Activated CD8-positive, alpha-beta T cell treated with anti-CD3 and anti-CD28 coated beads, Interleukin-2, amount 10 ng/mL, durations not matched to agents 7 days and 5 days (primary cell): ENCODE measurements at regions not wholly inside any gene's neighbourhood (a gene's known extent, or its start where the extent isn't known, plus 50 kb on each side); places are given as distances from the start of the nearest gene placed in this dataset.

Experiments used
- ATAC-seq: fragments of 150-1000 bp; cut with Tn5 transposase; one replicate; pipeline ENCODE4 v1.10.0; 2021; ENCODE audit warnings: moderate library complexity
- CTCF ChIA-PET: fragments of 350-600 bp; sonication (Branson Sonifier 250); formaldehyde crosslinking; loops from one replicate; lab custom pipeline; 2021; ENCODE audit warnings: antibody characterized with exemption; lab: Charles Lee
- POLR2A ChIA-PET: fragments of 350-600 bp; sonication (Branson Sonifier 250); formaldehyde crosslinking; loops from one replicate; lab custom pipeline; 2021; ENCODE audit warnings: antibody characterized with exemption; lab: Charles Lee
- DNase-seq: peaks from one replicate; pipeline ENCODE4 v3.0.0-alpha.2; 2020
- H3K27ac Mint-ChIP-seq: one replicate; pipeline ENCODE4 v1.8.0; 2021; ENCODE audit warnings: mild to moderate bottlenecking, mixed read lengths
- H3K27me3 Mint-ChIP-seq: one replicate; pipeline ENCODE4 v1.8.0; 2021; ENCODE audit warnings: low read depth, mixed read lengths
- H3K36me3 Mint-ChIP-seq: one replicate; pipeline ENCODE4 v1.8.0; 2021; ENCODE audit warnings: low read depth, mixed read lengths
- H3K4me1 Mint-ChIP-seq: one replicate; pipeline ENCODE4 v1.8.0; 2021; ENCODE audit warnings: low read depth, mixed read lengths
- H3K4me3 Mint-ChIP-seq: one replicate; pipeline ENCODE4 v1.8.0; 2021; ENCODE audit warnings: mild to moderate bottlenecking, mixed read lengths
- H3K9me3 Mint-ChIP-seq: one replicate; pipeline ENCODE4 v1.8.0; 2022; ENCODE audit warnings: mixed read lengths; ENCODE audit not compliant: insufficient read depth

GRCh38 chr13:56009418-56009817 is 1131.3 kb upstream of the PRR20A start:
- no peaks in the 10 kb centered on the region for H3K4me1 Mint-ChIP-seq
- POLR2A ChIA-PET = no interaction called here
- peaks cover 3% of the 10 kb centered on the region for H3K9me3 Mint-ChIP-seq
- DNase-seq (no peak), ATAC-seq (no peak)
- no peaks in the 10 kb centered on the region for H3K27me3 Mint-ChIP-seq
- H3K36me3 Mint-ChIP-seq = no peaks in the 10 kb centered on the region
- CTCF ChIA-PET = no interaction called here
- H3K27ac Mint-ChIP-seq = no peak overlapping the region
- H3K4me3 Mint-ChIP-seq = no peak overlapping the region

- no peaks in the 10 kb centered on the region for H3K4me1 Mint-ChIP-seq
- no peak overlapping the region for H3K27ac Mint-ChIP-seq
- H3K4me3 Mint-ChIP-seq = no peak overlapping the region
- no peaks in the 10 kb centered on the region for H3K36me3 Mint-ChIP-seq
- H3K9me3 Mint-ChIP-seq = peaks cover 14% of the 10 kb centered on the region
- H3K27me3 Mint-ChIP-seq = no peaks in the 10 kb centered on the region
- CTCF ChIA-PET = no interaction called here
- POLR2A ChIA-PET = no interaction called here
- DNase-seq (no peak), ATAC-seq (no peak)
Measured at GRCh38 chr13:56012644-56013043, 1128.1 kb upstream of the PRR20A start.

GRCh38 chr13:56015919-56016318 is 1124.8 kb upstream of the PRR20A start:
- DNase-seq (no peak), ATAC-seq (no peak)
- Mint-ChIP-seq H3K36me3 (no peaks in the 10 kb centered on the region), H3K4me3 (no peak overlapping the region), H3K9me3 (peaks cover 24% of the 10 kb centered on the region), H3K27me3 (no peaks in the 10 kb centered on the region), H3K27ac (no peak overlapping the region), H3K4me1 (no peaks in the 10 kb centered on the region)
- CTCF ChIA-PET = no interaction called here
- POLR2A ChIA-PET = no interaction called here

GRCh38 chr13:56019606-56020005 is 1121.1 kb upstream of the PRR20A start:
- DNase-seq = no peak
- Mint-ChIP-seq H3K4me1 (no peaks in the 10 kb centered on the region), H3K27ac (no peak overlapping the region), H3K9me3 (peaks cover 31% of the 10 kb centered on the region), H3K27me3 (no peaks in the 10 kb centered on the region), H3K36me3 (no peaks in the 10 kb centered on the region), H3K4me3 (no peak overlapping the region)
- POLR2A ChIA-PET = no interaction called here
- CTCF ChIA-PET = no interaction called here
- no peak for ATAC-seq

- H3K27me3 Mint-ChIP-seq = no peaks in the 10 kb centered on the region
- ATAC-seq (no peak), DNase-seq (no peak)
- no peaks in the 10 kb centered on the region for H3K36me3 Mint-ChIP-seq
- CTCF ChIA-PET = no interaction called here
- H3K4me1 Mint-ChIP-seq = no peaks in the 10 kb centered on the region
- no peak overlapping the region for H3K4me3 Mint-ChIP-seq
- no peak overlapping the region for H3K27ac Mint-ChIP-seq
- peaks cover 25% of the 10 kb centered on the region for H3K9me3 Mint-ChIP-seq
- POLR2A ChIA-PET = no interaction called here
Measured at GRCh38 chr13:56020425-56020824, 1120.3 kb upstream of the PRR20A start.

- DNase-seq (no peak), ATAC-seq (no peak)
- H3K4me3 Mint-ChIP-seq = no peak overlapping the region
- no peaks in the 10 kb centered on the region for H3K36me3 Mint-ChIP-seq
- no peak overlapping the region for H3K27ac Mint-ChIP-seq
- CTCF ChIA-PET = no interaction called here
- H3K27me3 Mint-ChIP-seq = no peaks in the 10 kb centered on the region
- peaks cover 43% of the 10 kb centered on the region for H3K9me3 Mint-ChIP-seq
- H3K4me1 Mint-ChIP-seq = no peaks in the 10 kb centered on the region
- POLR2A ChIA-PET = no interaction called here
Measured at GRCh38 chr13:56039992-56040391, 1100.7 kb upstream of the PRR20A start.

GRCh38 chr13:56066321-56066720 is 1074.4 kb upstream of the PRR20A start:
- ATAC-seq (no peak), DNase-seq (no peak)
- ChIA-PET POLR2A (no interaction called here), CTCF (no interaction called here)
- H3K27ac Mint-ChIP-seq = no peak overlapping the region
- peaks cover 12% of the 10 kb centered on the region for H3K9me3 Mint-ChIP-seq
- no peak overlapping the region for H3K4me3 Mint-ChIP-seq
- H3K27me3 Mint-ChIP-seq = no peaks in the 10 kb centered on the region
- H3K36me3 Mint-ChIP-seq = no peaks in the 10 kb centered on the region
- H3K4me1 Mint-ChIP-seq = no peaks in the 10 kb centered on the region

- CTCF ChIA-PET = no interaction called here
- ATAC-seq (no peak), DNase-seq (no peak)
- POLR2A ChIA-PET = no interaction called here
- no peaks in the 10 kb centered on the region for H3K36me3 Mint-ChIP-seq
- H3K9me3 Mint-ChIP-seq = peaks cover 20% of the 10 kb centered on the region
- no peaks in the 10 kb centered on the region for H3K27me3 Mint-ChIP-seq
- no peaks in the 10 kb centered on the region for H3K4me1 Mint-ChIP-seq
- no peak overlapping the region for H3K27ac Mint-ChIP-seq
- H3K4me3 Mint-ChIP-seq = no peak overlapping the region
Measured at GRCh38 chr13:56102641-56103040, 1038.1 kb upstream of the PRR20A start.

- Mint-ChIP-seq H3K36me3 (no peaks in the 10 kb centered on the region), H3K27me3 (no peaks in the 10 kb centered on the region), H3K4me3 (no peak overlapping the region), H3K9me3 (peaks cover 15% of the 10 kb centered on the region), H3K4me1 (no peaks in the 10 kb centered on the region), H3K27ac (no peak overlapping the region)
- ChIA-PET CTCF (no interaction called here), POLR2A (no interaction called here)
- DNase-seq (no peak), ATAC-seq (no peak)
Measured at GRCh38 chr13:56110751-56111150, 1030.0 kb upstream of the PRR20A start.

GRCh38 chr13:56134524-56134923 is 1006.2 kb upstream of the PRR20A start:
- peaks cover 28% of the 10 kb centered on the region for H3K9me3 Mint-ChIP-seq
- no peaks in the 10 kb centered on the region for H3K4me1 Mint-ChIP-seq
- ChIA-PET CTCF (no interaction called here), POLR2A (no interaction called here)
- H3K36me3 Mint-ChIP-seq = no peaks in the 10 kb centered on the region
- H3K4me3 Mint-ChIP-seq = no peak overlapping the region
- DNase-seq = no peak
- no peak for ATAC-seq
- no peaks in the 10 kb centered on the region for H3K27me3 Mint-ChIP-seq
- no peak overlapping the region for H3K27ac Mint-ChIP-seq

- ATAC-seq (no peak), DNase-seq (no peak)
- Mint-ChIP-seq H3K9me3 (peaks cover 15% of the 10 kb centered on the region), H3K27ac (no peak overlapping the region), H3K27me3 (no peaks in the 10 kb centered on the region), H3K4me3 (no peak overlapping the region), H3K36me3 (no peaks in the 10 kb centered on the region), H3K4me1 (no peaks in the 10 kb centered on the region)
- POLR2A ChIA-PET = no interaction called here
- CTCF ChIA-PET = no interaction called here
Measured at GRCh38 chr13:56166864-56167263, 973.9 kb upstream of the PRR20A start.

- H3K27ac Mint-ChIP-seq = no peak overlapping the region
- no peaks in the 10 kb centered on the region for H3K4me1 Mint-ChIP-seq
- H3K27me3 Mint-ChIP-seq = no peaks in the 10 kb centered on the region
- ChIA-PET POLR2A (no interaction called here), CTCF (no interaction called here)
- ATAC-seq = no peak
- H3K36me3 Mint-ChIP-seq = no peaks in the 10 kb centered on the region
- DNase-seq = no peak
- H3K4me3 Mint-ChIP-seq = no peak overlapping the region
- H3K9me3 Mint-ChIP-seq = peaks cover 13% of the 10 kb centered on the region
Measured at GRCh38 chr13:56168581-56168980, 972.1 kb upstream of the PRR20A start.

GRCh38 chr13:56173346-56173745 is 967.4 kb upstream of the PRR20A start:
- Mint-ChIP-seq H3K4me3 (no peak overlapping the region), H3K36me3 (no peaks in the 10 kb centered on the region), H3K27ac (no peak overlapping the region), H3K9me3 (peaks cover 27% of the 10 kb centered on the region), H3K27me3 (no peaks in the 10 kb centered on the region), H3K4me1 (no peaks in the 10 kb centered on the region)
- CTCF ChIA-PET = no interaction called here
- no peak for ATAC-seq
- POLR2A ChIA-PET = no interaction called here
- DNase-seq = no peak
